ENCODE measurements at regions not wholly inside any gene's neighbourhood (a gene's known extent, or its start where the extent isn't known, plus 50 kb on each side); places are given as distances from the start of the nearest gene placed in this dataset.

DNA sequence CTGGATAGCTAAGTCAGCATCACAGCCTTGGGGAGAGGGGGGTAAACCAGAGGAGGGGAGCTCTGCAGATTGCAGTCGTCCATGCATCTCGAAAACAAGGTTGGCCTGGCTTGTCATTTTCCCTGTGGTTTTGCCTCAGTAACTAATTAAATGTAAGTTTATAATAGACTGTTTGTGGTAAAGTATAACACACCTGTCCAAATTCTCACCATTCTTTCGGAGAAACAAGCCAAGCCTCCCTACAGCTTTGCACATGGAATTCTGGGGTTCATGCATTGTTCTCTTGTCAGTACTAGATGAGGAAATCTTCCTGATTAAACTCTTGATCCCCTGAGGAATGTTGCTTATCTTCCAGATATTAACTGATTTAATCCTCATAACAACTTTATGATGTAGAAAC lies 1065.2 kb upstream of the FAM98A start:
- DNase-seq = no peak
- Mint-ChIP-seq H3K4me1 (no peaks in the 10 kb centered on the region), H3K9me3 (no peaks in the 10 kb centered on the region), H3K4me3 (no peak overlapping the region), H3K27ac (no peak overlapping the region), H3K27me3 (no peaks in the 10 kb centered on the region), H3K36me3 (ENCODE audit: low read depth) (no peaks in the 10 kb centered on the region)
- CTCF ChIA-PET = no interaction called here
- ATAC-seq (ENCODE audit: low read depth) = no peak
- TF ChIP-seq, protein P1, sequence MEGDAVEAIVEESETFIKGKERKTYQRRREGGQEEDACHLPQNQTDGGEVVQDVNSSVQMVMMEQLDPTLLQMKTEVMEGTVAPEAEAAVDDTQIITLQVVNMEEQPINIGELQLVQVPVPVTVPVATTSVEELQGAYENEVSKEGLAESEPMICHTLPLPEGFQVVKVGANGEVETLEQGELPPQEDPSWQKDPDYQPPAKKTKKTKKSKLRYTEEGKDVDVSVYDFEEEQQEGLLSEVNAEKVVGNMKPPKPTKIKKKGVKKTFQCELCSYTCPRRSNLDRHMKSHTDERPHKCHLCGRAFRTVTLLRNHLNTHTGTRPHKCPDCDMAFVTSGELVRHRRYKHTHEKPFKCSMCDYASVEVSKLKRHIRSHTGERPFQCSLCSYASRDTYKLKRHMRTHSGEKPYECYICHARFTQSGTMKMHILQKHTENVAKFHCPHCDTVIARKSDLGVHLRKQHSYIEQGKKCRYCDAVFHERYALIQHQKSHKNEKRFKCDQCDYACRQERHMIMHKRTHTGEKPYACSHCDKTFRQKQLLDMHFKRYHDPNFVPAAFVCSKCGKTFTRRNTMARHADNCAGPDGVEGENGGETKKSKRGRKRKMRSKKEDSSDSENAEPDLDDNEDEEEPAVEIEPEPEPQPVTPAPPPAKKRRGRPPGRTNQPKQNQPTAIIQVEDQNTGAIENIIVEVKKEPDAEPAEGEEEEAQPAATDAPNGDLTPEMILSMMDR (IDR thresholded peaks at IDR 0.05) = no peak
- POLR2A ChIA-PET = no interaction called here
- intact Hi-C loops (cut with micrococcal nuclease) = no loop called here

DNA sequence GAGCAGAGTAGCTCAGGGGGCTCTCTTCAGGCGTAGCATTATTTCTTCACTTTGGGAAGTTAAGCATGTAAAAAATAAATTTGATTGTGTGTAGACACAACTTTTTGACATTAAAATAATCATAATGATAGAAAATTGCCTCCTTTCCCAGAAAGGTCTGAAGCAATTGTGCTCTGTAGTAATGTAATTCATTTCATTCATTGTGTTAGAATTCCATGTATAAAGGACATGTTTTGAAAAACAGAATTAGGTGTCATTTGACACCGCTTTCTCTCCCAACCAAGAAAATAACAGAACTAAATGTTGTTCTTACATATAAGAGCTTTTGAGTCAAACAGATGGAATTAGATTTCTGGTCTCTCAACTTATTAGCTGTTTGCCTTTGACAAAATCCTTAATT lies 1064.2 kb upstream of the FAM98A start:
- CTCF ChIA-PET = no interaction called here

DNA sequence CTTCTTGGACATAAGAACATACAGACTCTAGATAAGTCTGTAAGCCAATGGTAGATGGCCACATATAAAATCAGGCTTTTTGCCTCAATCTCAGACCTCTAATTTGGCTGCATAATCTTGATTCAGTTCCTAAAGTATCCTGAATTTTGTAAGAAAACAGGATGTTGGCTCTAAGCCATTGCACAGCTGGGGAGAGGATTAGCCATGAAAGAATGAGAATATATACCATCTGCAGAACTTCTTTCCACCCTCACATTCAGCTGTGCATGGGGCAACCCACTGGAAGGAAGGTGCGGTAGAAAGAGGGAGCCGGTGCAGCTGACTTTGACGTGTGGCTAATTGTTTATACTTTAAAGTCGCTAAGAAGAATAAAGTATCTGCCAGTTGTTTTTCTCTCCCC lies 1061.6 kb upstream of the FAM98A start:
- intact Hi-C loops (cut with micrococcal nuclease) = no loop called here
- no peak overlapping the region for H3K27ac Mint-ChIP-seq
- no peaks in the 10 kb centered on the region for H3K36me3 Mint-ChIP-seq (ENCODE audit: low read depth)
- POLR2A ChIA-PET = no interaction called here
- no peak overlapping the region for H3K4me3 Mint-ChIP-seq
- H3K9me3 Mint-ChIP-seq = no peaks in the 10 kb centered on the region
- H3K4me1 Mint-ChIP-seq = no peaks in the 10 kb centered on the region
- ATAC-seq (ENCODE audit: low read depth) (no peak), DNase-seq (no peak)
- TF ChIP-seq, protein P1 (IDR thresholded peaks at IDR 0.05) = no peak
- CTCF ChIA-PET = no interaction called here
- no peaks in the 10 kb centered on the region for H3K27me3 Mint-ChIP-seq

More for the DNA sequence above, 1064.2 kb upstream of the FAM98A start:
- TF ChIP-seq, protein P1 (IDR thresholded peaks at IDR 0.05) = no peak
- no peaks in the 10 kb centered on the region for H3K4me1 Mint-ChIP-seq
- no peaks in the 10 kb centered on the region for H3K9me3 Mint-ChIP-seq
- H3K27ac Mint-ChIP-seq = no peak overlapping the region
- no peak for ATAC-seq (ENCODE audit: low read depth)
- POLR2A ChIA-PET = no interaction called here
- intact Hi-C loops (cut with micrococcal nuclease) = no loop called here
- H3K27me3 Mint-ChIP-seq = no peaks in the 10 kb centered on the region
- no peaks in the 10 kb centered on the region for H3K36me3 Mint-ChIP-seq (ENCODE audit: low read depth)
- no peak overlapping the region for H3K4me3 Mint-ChIP-seq
- no peak for DNase-seq

GRCh38 chr2:34656632-34657031 lies 1057.5 kb upstream of the FAM98A start:
- ChIA-PET CTCF (no interaction called here), POLR2A (no interaction called here)
- no peak overlapping the region for H3K4me3 Mint-ChIP-seq
- intact Hi-C loops (cut with micrococcal nuclease) = no loop called here
- peaks cover 5% of the 10 kb centered on the region for H3K9me3 Mint-ChIP-seq
- H3K36me3 Mint-ChIP-seq (ENCODE audit: low read depth) = no peaks in the 10 kb centered on the region
- no peak overlapping the region for H3K27ac Mint-ChIP-seq
- no peaks in the 10 kb centered on the region for H3K27me3 Mint-ChIP-seq
- TF ChIP-seq, protein P1 (IDR thresholded peaks at IDR 0.05) = no peak
- no peak for ATAC-seq (ENCODE audit: low read depth)
- H3K4me1 Mint-ChIP-seq = no peaks in the 10 kb centered on the region
- no peak for DNase-seq

GRCh38 chr2:34652636-34653035 lies 1053.5 kb upstream of the FAM98A start:
- peaks cover 8% of the 10 kb centered on the region for H3K9me3 Mint-ChIP-seq
- CTCF ChIA-PET = no interaction called here
- DNase-seq (no peak), ATAC-seq (ENCODE audit: low read depth) (no peak)
- no peaks in the 10 kb centered on the region for H3K27me3 Mint-ChIP-seq
- H3K36me3 Mint-ChIP-seq (ENCODE audit: low read depth) = no peaks in the 10 kb centered on the region
- H3K4me1 Mint-ChIP-seq = no peaks in the 10 kb centered on the region
- H3K27ac Mint-ChIP-seq = no peak overlapping the region
- TF ChIP-seq, protein P1 (IDR thresholded peaks at IDR 0.05) = no peak
- POLR2A ChIA-PET = no interaction called here
- intact Hi-C loops (cut with micrococcal nuclease) = no loop called here
- H3K4me3 Mint-ChIP-seq = no peak overlapping the region

Measured in activated B cell treated with CpG ODN at 0.5 μM for 24 hours (primary cell).